NCI-H1436 (cell line): ENCODE measurements at regions not wholly inside any gene's neighbourhood (a gene's known extent, or its start where the extent isn't known, plus 50 kb on each side); places are given as distances from the start of the nearest gene placed in this dataset.
A peak's percentile ranks its signal among the peaks of the same experiment; 100 is the strongest.

Source experiments
- DNase-seq: peaks from one replicate; lab custom pipeline; 2025; lab: John Stamatoyannopoulos, UW

DNA sequence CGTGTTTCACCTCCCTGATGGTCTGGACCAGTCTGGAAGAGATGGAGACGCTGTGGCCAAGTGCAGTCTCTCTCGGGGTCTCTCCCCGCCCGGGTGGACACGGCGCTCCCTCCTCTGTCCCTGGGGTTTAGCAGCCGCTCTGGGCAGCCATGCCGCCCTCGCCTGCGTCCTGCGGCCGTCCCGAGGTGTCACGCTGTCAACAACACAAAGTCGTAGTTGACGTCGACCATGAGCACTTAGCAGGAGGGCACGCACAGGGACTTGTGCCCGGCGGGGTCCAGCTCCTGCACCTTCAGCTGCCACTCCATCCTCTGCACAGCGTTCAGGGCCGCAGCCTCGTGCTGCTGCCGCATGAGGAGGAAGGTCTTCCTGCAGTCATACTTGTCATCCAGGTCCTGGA lies 368.9 kb downstream of the CDH9 start:
- no peak for DNase-seq

DNA sequence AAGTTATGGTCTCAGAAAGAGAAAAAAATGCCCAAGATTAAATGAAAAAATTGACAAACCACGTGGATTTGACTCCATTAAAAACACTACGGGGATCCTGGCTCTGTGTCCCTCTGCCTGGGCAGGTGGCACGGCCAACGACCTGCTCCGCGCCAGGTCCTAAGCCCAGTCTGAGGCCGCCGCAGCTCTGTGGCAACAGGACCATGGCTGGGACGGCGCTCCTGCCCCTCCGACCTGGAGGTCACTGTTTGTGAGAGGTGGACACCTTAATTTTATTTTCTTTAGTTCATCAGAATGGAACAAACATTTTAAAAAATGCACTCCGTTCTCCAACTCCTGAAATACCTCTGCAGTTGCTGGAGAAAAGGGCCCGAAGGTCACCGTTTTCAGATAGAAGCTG lies 369.4 kb downstream of the CDH9 start:
- DNase-seq = no peak

DNA sequence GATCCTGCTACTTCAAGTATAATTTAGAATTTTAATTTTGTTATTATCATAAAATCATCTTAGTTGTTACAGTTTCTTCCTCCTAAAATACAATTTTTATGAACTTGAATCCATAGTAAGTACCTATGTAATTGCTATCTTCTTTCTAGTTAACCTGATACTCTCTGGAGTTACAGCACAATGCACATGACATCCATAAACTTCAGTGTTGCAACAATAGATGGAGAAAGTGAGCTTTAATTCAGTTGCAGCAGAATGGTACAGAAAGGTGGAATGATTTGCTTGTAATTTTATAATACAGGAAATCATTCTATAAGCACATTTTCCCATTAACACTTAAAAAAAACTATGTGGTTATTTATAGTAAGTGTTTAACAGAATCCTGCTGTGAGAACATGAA lies 372.0 kb downstream of the CDH9 start:
- peak; percentile 35 for DNase-seq

DNA sequence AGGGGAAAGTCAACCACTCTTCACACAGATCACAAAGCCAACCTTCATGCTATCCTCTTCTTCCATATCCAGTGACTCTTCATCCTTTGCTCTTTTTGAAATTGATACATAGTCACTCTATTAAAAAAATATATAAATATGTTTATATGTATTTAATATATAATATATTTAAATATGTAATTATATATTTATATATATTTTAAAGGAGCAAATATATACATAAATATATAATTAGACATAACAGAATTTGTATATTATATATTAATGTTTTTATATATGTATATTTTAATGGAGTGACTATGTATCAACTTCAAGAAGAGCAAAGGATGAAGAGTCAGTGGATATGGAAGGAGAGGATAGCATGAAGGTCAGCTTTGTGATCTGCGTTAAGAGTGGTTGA lies 374.9 kb downstream of the CDH9 start:
- no peak for DNase-seq

DNA sequence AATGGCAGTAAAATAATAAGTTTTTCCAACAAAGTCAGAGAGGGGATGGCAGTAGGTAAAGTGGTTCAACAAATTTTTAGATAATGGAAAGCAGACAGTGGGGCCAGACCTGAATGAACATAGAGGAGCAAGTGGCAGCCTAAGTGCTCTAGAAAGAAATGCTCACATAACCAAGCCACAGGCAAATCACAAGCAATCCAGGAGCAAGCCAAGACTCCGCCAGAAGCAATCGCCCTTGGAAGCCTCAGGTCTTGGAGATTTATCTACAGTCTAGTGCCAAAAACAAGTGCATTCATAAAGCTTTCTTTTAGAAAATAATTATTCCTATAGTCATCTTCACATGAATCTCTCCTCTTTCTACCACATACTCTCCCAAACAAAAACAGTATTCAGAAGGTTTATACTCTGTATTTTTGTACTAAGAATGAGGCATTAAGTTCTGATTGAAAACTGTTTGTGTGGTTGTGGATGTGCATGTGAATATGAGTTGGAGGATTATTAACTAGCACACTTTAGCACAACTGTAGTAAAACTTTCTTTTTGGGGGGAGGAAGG lies 375.5 kb downstream of the CDH9 start:
- DNase-seq = no peak

DNA sequence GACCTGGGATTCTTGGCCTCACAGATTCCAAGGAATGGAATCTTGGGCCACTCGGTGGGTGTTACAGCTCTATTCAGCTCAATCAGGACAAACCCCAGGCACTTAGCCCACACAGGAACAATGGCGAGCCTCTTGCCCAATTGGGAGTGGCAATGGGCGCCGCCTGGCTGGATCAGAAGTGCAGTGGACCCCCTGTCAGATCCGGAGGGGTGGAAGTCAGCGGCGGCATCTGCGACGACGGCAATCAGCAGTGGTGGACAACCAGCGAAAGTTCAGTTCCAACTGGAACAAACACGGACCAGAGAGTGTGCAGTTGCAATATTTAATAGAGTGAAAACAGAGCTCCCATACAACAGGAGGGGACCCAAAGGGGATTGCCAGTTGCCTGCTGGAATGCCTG lies 378.3 kb downstream of the CDH9 start:
- no peak for DNase-seq

DNA sequence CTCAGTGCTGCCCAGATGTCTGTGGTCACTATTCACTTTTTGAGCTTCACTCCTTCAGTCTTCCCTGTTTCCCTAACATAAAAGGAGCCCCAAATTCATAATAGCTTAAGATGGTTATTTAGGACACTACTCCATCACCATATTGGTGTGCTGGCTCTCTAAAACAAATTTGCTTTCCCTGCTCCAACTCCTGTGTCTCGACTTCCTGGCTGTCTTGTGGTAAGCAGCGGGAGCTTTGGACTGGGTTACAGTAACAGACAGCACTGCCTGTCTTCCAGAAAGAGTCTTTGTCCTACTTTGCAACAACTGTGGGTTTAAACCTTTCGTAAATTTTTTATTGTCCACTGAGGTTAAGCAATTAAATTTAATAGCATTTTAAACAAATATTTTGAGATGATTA lies 389.4 kb downstream of the CDH9 start:
- no peak for DNase-seq

DNA sequence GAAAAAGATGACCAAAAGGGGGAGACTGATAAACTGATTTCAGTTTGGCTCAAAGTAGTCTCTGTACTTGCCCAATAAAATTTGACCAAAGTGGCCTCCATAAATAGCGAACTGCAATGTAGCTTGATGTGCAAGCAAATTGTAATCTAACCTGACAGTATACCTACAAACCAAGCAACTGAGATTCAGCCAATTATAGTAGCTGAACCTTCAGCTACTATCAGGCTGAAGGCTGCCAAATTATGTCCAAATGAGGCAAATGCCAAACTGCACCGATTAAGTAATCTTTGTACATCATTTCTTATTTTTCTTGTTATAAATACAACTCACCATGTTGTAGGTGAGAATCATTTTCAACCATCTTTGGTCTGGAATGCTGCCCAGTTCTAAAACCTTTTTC lies 390.6 kb downstream of the CDH9 start:
- no peak for DNase-seq

DNA sequence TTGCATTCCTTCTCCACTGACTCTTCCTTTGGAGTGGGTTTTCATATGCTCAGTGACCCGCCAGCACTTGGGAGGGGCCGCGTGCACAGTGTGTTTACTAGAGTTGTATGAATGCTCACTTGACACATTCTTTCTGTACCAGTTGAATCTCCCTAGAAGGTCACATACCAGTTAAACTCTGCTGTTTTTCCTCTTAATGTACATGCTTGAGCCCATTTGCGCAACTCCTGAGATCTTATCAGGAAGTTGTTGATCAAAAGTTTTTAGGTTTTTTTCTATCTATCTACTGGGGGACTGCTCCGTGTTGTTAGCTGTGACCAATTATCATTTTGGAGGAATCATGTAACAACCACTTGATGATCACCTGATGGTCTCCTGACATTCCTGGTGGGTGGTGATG lies 392.7 kb downstream of the CDH9 start:
- DNase-seq = no peak

DNA sequence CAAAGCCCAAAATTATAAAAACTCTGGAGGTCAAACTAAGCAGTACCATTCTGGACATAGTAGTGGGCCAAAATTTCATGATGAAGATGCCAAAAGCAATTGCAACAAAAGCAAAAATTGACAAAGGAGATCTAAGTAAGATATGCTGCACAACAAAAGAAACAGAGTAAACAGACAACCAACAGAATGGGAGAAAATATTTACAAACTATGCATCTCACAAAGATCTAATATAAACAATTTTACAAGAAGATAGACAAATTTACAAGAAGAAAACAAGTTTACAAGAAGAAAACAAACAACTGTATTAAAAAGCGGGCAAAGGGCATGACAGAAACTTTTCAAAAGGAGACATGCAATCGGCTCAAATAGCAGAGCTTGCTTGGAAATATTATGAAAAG lies 396.9 kb downstream of the CDH9 start:
- DNase-seq = no peak

DNA sequence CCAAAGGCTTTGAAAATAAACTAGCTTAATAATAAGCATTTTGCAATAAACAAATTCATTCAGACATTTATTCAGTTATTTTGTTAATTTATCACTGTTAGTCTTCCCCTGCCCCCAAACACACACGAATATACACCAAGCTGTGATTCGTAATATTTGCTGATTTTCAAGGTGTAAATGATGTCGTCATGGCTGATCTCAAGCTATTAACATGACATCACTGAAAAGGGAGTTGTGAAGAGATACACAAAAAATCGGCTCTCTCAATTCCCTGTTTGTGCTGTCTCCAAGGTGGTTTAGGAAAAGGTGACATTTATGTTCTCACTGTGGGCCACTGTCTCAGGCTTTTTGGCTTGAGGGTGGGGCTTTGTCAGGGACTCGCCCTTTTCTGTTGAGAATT lies 413.3 kb downstream of the CDH9 start:
- DNase-seq = no peak

DNA sequence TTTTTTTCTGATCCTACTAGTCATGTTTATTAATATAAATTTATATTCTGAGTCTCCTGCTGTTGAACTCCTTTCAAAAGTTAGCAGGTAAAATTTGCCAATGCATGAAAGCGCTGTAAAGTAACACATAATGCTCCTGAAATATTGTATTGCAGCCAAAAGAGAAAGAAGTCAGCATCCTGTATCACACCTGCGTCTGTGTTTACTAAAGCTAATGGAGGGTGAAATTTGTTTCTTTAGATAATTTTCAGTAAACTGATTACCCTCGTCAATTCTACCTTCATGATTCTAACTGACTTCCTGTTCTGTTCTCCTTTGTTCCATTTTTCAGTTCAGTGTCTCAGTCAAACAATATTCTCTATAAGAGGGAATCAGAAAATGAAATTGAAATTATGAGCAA lies 415.4 kb downstream of the CDH9 start:
- peak; percentile 93 for DNase-seq

DNA sequence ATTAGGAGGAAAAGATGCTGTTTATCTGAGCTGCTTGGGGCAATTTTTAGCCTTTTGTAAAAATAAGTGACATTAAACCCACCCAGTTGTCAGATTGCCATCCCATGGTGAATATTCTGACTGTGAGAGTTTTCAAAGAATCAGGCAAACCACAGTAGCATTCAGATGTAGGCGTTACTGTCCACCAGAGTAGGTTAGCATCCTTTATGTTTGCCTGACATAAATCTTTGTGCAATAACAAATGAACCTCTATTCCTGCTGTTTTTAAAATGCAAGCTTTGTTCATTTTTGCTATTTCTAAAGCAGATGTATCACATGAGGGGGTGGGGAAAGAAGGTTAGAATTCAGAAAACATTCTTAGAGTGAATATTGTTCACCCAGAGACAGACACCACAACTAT lies 427.8 kb downstream of the CDH9 start:
- no peak for DNase-seq

DNA sequence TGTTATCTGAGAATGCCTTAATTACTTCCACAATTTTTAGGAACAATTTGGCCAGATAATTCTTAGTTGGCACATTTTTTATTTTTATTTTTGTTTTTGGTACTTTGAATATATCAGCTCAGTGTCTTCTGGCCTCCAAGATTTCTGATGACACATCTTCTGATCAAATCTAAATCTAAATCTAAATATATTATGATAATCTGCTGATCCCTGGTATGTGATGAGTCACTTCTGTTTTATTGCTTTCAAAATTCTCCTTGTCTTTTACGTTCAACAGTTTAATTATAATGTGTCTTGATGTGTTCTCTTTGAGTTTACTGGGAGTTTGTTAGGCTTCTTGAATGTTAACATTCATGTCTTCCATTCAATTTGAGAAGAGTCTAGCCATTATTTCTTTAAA lies 436.8 kb downstream of the CDH9 start:
- DNase-seq = no peak

DNA sequence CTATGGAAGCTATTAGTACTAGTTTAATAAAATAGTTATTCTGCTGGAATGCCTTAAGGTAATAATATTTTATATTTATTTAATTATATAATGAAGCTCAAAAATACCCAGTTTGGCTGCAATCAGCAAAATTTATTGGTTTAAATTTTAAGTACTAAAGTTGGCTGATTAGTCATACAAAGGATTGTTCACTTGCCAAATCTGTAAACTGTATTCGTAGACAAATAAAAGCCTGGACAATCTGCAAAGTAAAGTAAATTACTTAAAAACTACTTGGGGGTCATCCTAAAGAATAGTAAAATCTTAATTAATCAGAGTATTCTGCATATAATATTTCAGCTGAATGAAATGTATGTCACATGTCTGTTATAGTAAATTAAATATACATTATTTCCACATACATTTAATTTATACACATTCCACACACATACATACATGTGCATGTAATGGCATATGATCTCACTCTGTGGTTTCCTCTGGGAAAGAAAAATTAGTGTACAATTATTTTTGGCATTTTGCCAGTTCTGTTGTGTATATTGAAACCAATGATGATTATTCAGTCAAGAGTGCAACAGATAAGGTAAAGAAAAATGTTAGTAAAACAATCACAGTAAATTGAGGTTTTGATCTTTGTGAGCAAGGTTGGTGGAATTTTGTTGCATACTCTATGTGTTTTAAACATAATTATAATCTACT lies 455.9 kb downstream of the CDH9 start:
- peak; percentile 1 for DNase-seq

DNA sequence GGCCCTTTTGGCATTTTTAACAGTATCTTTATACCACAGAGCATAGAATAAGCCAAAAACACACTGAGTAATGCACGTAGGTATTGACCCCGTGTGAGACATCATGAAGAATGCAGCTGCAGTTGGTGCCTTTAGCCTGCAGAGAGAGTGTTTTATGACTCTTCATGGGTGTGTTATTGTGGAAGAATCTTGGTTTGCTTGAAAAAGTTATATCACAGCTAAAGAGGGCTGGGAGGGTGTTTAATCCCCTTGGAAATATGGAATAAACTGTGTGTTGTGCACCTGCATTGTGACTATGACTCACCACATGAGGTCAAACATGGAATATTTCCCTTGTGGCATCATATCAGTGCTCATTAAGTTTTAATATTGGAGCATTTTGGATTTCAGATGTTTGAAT lies 458.7 kb downstream of the CDH9 start:
- DNase-seq = no peak

DNA sequence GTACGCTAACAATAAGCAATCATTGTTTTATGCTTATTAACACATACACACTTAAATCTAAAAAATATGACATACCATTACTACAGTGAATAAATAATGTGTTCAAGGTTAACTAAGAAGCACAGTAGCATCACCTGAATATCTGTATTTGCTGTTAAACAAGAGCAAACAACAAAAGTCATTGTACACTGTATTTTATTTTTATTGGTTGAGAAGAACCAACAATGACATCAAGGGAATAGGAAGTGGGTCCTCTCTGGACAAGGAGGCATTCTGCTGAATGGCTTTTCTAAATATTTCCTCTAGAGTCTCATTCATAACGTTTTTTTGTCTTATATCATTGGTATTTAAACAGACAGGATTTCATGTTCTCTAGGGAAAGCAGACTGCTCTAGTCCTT lies 460.4 kb downstream of the CDH9 start:
- no peak for DNase-seq

DNA sequence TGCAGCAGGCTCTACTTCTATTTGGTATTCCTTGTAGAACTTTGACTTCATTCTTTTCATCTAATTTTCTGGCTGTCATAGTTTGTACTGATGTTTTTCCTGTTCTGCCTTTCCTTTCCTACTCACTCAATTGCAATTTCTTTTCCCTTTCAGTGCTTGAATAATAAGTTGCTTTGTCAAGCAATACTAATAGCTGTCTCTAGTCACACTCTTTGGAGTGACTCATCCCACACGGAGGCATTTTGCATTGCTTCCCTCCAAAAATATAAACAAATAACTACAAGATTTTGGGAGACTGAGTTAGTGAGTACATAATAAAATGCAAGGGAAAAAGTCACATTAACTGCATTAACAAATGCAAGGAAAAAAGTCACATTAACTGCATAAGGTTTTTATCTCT lies 465.9 kb downstream of the CDH9 start:
- no peak for DNase-seq

DNA sequence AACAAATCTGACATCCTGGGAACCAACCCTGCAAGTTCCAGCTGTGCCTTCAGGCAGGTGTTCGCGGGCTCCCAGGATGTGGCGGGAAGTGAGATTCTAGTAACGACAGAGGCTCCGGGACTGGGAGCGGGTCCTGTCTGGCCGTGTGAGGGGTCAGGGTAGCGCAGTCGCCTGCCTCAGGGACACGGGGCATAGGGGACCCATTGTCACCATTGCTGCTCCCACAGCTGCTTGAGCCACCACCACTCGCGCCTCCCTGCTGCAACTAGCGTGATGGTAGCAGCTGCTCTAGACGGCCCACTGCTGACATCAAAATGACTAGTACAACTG lies 468.5 kb downstream of the CDH9 start:
- DNase-seq = no peak

DNA sequence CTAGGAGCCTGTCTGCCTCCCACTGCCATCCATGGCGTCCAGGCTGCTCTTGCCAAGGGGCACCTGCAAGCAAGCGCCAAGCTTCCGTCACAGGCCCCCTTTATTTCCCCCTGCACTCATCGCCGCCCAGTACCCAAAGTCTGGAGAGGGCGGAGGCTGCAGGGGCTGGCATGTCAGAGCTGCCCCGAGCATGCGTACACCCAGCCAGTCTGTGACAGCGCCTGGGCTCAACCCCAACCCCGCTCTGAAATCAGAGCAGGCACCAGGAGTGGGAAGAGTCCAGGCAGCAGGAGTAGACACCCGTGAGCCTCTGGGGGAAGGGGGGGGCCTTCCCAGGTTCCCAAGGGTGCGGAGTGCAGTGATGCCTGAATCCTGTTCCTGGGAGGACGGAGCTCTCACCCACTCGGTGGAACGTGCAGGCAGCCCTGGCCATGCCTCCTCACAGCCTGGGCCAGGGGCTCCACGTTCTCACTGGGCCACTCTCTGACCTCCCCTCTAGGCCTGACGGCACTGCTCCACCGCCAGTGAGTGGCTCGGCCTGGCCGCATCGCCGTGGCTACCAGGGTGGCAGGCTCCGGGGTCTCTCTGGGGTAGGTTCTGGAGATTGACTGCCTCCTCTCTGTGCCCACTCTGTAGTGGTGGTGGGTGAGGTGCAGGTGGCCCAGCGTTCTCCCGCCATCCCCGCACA lies 469.0 kb downstream of the CDH9 start:
- DNase-seq = no peak

DNA sequence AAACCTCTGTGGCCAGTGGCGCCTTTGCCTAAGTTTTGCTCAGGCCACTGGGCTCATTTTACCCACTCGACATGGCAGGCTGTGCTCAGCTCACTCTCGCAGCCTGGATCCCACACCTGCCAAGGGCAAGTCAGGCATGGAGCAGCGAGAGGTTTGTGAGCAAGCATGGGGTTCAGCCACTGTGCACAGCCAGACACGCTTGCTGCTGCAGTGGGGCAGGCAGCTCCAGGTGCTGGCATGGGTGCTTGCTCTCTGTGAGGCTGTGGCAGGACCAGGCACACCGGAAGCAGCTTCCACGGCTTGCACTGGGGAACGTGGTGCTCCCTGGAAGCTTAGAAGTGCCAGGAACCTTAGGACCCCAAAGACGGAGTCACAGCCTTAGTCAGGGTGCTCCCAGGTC lies 470.1 kb downstream of the CDH9 start:
- no peak for DNase-seq

DNA sequence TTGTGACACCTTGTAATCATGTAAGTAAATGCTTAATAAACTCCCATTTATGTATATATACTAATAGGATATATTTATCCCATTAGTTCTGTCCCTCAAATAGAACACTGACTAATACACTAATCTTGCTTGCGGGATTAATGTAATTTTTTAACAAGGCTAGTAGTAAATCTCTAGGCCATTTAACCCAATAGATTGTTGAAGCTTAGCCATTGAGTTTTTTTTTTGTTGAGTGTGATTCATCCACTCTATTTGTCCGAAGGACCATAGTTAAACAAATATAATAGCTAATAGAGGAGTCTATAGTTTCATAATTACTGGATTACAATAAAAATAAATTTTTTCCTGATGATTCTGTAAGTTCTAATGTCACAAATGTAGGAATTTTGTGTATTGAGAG lies 474.4 kb downstream of the CDH9 start:
- no peak for DNase-seq

DNA sequence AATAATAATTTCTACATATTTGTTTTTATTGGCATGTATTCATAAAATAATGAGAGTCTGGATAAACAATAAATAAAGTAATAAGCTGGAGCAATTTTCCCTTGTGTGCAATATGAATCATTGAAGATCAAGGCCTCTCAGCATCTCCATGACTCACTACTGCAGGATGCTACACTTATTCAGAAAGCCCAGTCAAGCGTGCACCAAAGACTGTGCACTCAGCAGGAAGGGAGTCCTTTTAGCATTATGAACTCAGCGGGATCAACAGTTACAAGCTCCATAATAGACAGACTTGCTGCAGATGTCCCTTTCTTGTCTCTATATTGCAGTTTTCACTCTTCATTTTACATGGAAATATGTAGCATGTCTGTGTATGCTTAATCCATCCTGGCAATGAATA lies 485.3 kb downstream of the CDH9 start:
- DNase-seq = peak; percentile 76

DNA sequence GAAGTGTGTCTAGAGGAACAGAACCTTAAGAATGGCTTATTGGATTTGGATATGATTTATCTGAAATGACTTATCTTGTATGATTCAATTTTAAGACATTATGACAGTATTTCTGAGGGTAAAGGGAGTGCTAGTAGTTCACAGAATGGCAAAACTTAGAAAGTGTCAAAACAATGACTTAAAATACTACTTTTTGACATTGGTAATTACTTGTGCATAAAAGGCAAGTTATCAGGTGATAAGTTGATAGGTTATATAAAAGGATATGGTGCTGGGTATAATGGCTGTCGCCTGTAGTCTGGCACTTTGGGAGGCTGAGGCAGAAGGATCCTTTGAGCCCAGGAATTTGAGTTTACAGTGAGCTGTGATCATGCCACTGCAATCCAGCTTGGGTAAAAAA lies 494.4 kb downstream of the CDH9 start:
- no peak for DNase-seq
